NT2/D1 (cell line): ENCODE measurements at regions not wholly inside any gene's neighbourhood (a gene's known extent, or its start where the extent isn't known, plus 50 kb on each side); places are given as distances from the start of the nearest gene placed in this dataset.

Experiments used
- DNase-seq: peaks from one replicate; pipeline ENCODE4 v3.0.0-alpha.2; 2011; ENCODE audit warnings: low read depth, low spot score
- H3K27me3 ChIP-seq: 2 replicates; pipeline ENCODE4 v1.6.0; 2011; ENCODE audit warnings: mild to moderate bottlenecking; ENCODE audit not compliant: insufficient read length, insufficient read depth
- H3K36me3 ChIP-seq: 2 replicates; pipeline ENCODE4 v1.6.1; 2011; ENCODE audit warnings: mild to moderate bottlenecking, low read length, mixed read lengths; ENCODE audit not compliant: insufficient read depth, insufficient read length
- H3K4me1 ChIP-seq: 2 replicates; pipeline ENCODE4 v1.5.1; 2011; ENCODE audit not compliant: insufficient read depth, insufficient read length
- H3K4me3 ChIP-seq: 2 replicates; pipeline ENCODE4 v1.5.1; 2011; ENCODE audit warnings: low read depth; ENCODE audit not compliant: insufficient read length
- H3K9ac ChIP-seq: 2 replicates; pipeline ENCODE4 v1.6.0; 2011; ENCODE audit warnings: low read depth; ENCODE audit not compliant: insufficient read length
- H3K9me3 ChIP-seq: 2 replicates; pipeline ENCODE4 v1.5.1; 2011; ENCODE audit warnings: mild to moderate bottlenecking, low read length; ENCODE audit not compliant: insufficient read depth
- SUZ12 ChIP-seq: IDR thresholded peaks from 2 replicates; pipeline ENCODE4 v1.6.1; 2011; ENCODE audit not compliant: insufficient read length, insufficient read depth; ENCODE audit errors: extremely low read depth
- YY1 ChIP-seq: IDR thresholded peaks from 2 replicates; pipeline ENCODE4 v1.6.1; 2011; ENCODE audit not compliant: insufficient read length, insufficient read depth
- ZNF274 ChIP-seq: IDR thresholded peaks from 2 replicates; pipeline ENCODE4 v1.6.1; 2011; ENCODE audit warnings: mild to moderate bottlenecking, low read depth, low read length

GRCh38 chr1:13935336-13935735 is 235.3 kb downstream of the PRDM2 start:
- Histone ChIP-seq H3K4me1 (no peaks in the 10 kb centered on the region), H3K9me3 (peaks cover 7% of the 10 kb centered on the region; the same call in 1 of the 2 replicates), H3K4me3 (no peak overlapping the region), H3K9ac (no peak overlapping the region), H3K27me3 (no peaks in the 10 kb centered on the region), H3K36me3 (no peaks in the 10 kb centered on the region)
- no peak for TF ChIP-seq YY1
- TF ChIP-seq SUZ12 = no peak
- TF ChIP-seq ZNF274 = no peak
- DNase-seq = no peak

DNA sequence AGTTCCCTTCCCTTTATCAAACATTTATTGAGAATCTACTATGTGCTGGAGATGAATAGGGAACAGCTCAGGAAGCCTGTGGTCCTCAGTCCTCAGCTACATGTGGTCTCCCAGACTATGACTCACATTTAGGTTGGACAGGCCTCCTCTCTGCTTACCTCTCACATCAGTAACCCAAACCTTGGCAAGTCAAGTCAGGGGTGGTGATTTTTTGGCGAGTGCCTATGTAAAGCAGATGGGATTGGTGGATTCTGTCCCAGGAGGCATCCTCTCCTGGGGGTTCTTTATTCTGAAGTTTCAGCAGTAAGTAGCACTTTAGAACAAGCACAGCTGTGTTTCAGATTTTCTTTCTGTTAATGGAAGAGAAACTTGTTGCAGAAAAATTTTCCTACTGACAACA is 241.3 kb downstream of the PRDM2 start:
- Histone ChIP-seq H3K4me3 (no peak overlapping the region), H3K9ac (no peak overlapping the region), H3K36me3 (no peaks in the 10 kb centered on the region), H3K9me3 (peaks cover 13% of the 10 kb centered on the region), H3K4me1 (no peaks in the 10 kb centered on the region), H3K27me3 (no peaks in the 10 kb centered on the region)
- DNase-seq = no peak
- TF ChIP-seq SUZ12 (no peak), ZNF274 (no peak), YY1 (no peak)

DNA sequence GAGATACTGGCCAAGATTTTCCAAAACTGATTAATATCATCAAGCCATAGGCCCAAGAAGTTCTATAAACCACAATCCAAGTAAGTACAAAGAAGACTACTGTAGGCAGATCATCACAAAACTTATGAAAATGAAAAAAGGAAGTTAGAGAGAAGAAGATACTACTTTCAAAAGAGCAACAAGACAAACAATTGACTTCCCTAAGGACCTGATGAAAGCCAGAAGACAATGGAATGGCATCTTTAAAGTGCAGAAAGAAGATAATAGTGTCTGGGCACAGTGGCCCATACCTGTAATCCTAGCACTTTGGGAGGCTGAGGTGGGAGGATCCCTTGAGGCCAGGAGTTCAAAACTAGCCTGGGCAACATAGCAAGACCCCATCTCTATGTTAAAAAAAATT is 243.1 kb downstream of the PRDM2 start:
- H3K4me3 ChIP-seq = no peak overlapping the region
- no peaks in the 10 kb centered on the region for H3K4me1 ChIP-seq
- no peaks in the 10 kb centered on the region for H3K27me3 ChIP-seq
- DNase-seq = no peak
- peaks cover 13% of the 10 kb centered on the region for H3K9me3 ChIP-seq
- H3K36me3 ChIP-seq = no peaks in the 10 kb centered on the region
- H3K9ac ChIP-seq = no peak overlapping the region
- TF ChIP-seq ZNF274 = no peak
- no peak for TF ChIP-seq YY1
- no peak for TF ChIP-seq SUZ12

DNA sequence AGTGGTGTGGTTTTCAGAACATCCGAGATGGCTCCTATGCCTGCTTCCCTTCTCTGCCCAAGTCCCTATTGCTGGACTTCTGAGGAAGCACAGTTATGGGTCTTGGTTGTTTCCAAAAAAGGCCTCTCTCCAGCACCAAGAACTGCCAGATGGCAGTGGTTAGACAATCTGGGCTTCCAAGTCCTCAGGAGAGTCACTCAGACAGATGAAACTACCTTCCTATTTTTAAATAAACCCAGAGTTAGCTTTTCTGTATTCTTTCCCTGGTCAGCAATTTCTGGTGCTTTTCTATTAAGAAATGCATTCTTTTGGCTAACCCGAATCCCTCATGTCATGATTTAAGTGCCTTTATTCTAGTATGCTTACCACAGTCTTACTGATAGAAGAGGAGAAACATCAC is 245.9 kb downstream of the PRDM2 start:
- peaks cover 7% of the 10 kb centered on the region for H3K9me3 ChIP-seq
- no peak overlapping the region for H3K4me3 ChIP-seq
- no peak overlapping the region for H3K9ac ChIP-seq
- no peaks in the 10 kb centered on the region for H3K4me1 ChIP-seq
- TF ChIP-seq SUZ12 (no peak), YY1 (no peak)
- DNase-seq = no peak
- no peaks in the 10 kb centered on the region for H3K27me3 ChIP-seq
- no peaks in the 10 kb centered on the region for H3K36me3 ChIP-seq

DNA sequence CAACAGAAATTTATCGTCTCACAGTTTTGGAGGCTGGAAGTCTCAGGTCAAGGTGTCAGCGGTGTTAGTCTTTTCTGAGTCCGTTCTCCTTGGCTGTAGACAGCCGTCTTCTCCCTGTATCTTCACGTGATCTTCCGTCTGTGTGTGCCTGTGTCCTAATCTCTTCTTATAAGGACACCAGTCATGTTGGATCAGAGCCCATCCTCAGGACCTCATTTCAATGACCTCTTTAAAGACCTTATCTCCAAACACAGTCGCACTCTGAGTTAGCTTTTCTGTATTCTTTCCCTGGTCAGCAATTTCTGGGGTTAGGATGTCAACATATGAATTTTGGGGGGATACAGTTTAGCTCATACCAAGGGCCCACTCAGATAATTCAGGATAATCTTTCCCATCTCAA is 247.7 kb downstream of the PRDM2 start:
- no peak overlapping the region for H3K9ac ChIP-seq
- peaks cover 2% of the 10 kb centered on the region for H3K27me3 ChIP-seq
- H3K9me3 ChIP-seq = peaks cover 5% of the 10 kb centered on the region
- TF ChIP-seq YY1 (no peak), ZNF274 (no peak), SUZ12 (no peak)
- no peak for DNase-seq
- H3K4me1 ChIP-seq = no peaks in the 10 kb centered on the region
- H3K36me3 ChIP-seq = no peaks in the 10 kb centered on the region
- H3K4me3 ChIP-seq = no peak overlapping the region

- no peaks in the 10 kb centered on the region for H3K36me3 ChIP-seq
- no peaks in the 10 kb centered on the region for H3K4me1 ChIP-seq
- no peak overlapping the region for H3K9ac ChIP-seq
- H3K27me3 ChIP-seq = peaks cover 2% of the 10 kb centered on the region
- no peak for DNase-seq
- TF ChIP-seq SUZ12 (no peak), ZNF274 (no peak), YY1 (no peak)
- H3K4me3 ChIP-seq = no peak overlapping the region
- no peaks in the 10 kb centered on the region for H3K9me3 ChIP-seq
These were observed 248.4 kb downstream of the PRDM2 start for GRCh38 chr1:13948396-13948795.

- Histone ChIP-seq H3K36me3 (no peaks in the 10 kb centered on the region), H3K9me3 (no peaks in the 10 kb centered on the region), H3K4me3 (no peak overlapping the region), H3K27me3 (peaks cover 2% of the 10 kb centered on the region), H3K4me1 (no peaks in the 10 kb centered on the region), H3K9ac (no peak overlapping the region)
- no peak for TF ChIP-seq SUZ12
- DNase-seq = no peak
These were observed 249.0 kb downstream of the PRDM2 start for GRCh38 chr1:13948888-13949391.

- Histone ChIP-seq H3K9me3 (no peaks in the 10 kb centered on the region), H3K27me3 (peaks cover 2% of the 10 kb centered on the region), H3K4me3 (no peak overlapping the region), H3K36me3 (no peaks in the 10 kb centered on the region), H3K4me1 (no peaks in the 10 kb centered on the region), H3K9ac (no peak overlapping the region)
- TF ChIP-seq YY1 (no peak), SUZ12 (no peak)
- DNase-seq = no peak
These were observed 249.6 kb downstream of the PRDM2 start for GRCh38 chr1:13949546-13949945.
